MM.1S (cell line): ENCODE measurements at regions not wholly inside any gene's neighbourhood (a gene's known extent, or its start where the extent isn't known, plus 50 kb on each side); places are given as distances from the start of the nearest gene placed in this dataset.

Source experiments
- DNase-seq: peaks from one replicate; pipeline ENCODE4 v3.0.0-alpha.2; 2015
- H2AFZ ChIP-seq: fragments of 300-600 bp; sonication (generic); 2 replicates; pipeline ENCODE4 v1.6.0; 2016; ENCODE audit warnings: antibody characterized with exemption, low read length
- H3F3A ChIP-seq: fragments of 300-600 bp; sonication (generic); 2 replicates; pipeline ENCODE4 v1.6.1; 2016; ENCODE audit warnings: mild to moderate bottlenecking, antibody characterized with exemption, low read length, moderate library complexity, mixed read lengths; ENCODE audit not compliant: insufficient read depth
- H3K27ac ChIP-seq: fragments of 300-600 bp; sonication (generic); 2 replicates; pipeline ENCODE4 v1.5.1; 2016; ENCODE audit warnings: mild to moderate bottlenecking, low read length
- H3K27me3 ChIP-seq: fragments of 300-600 bp; sonication (generic); replicated peaks from 2 replicates; pipeline ENCODE4 v1.6.0; 2016; ENCODE audit warnings: low read length; ENCODE audit not compliant: insufficient read depth
- H3K36me3 ChIP-seq: fragments of 300-600 bp; sonication (generic); replicated peaks from 2 replicates; pipeline ENCODE4 v1.6.1; 2016; ENCODE audit warnings: mild to moderate bottlenecking, low read length, mixed read lengths; ENCODE audit not compliant: insufficient read depth
- H3K4me1 ChIP-seq: fragments of 300-600 bp; sonication (generic); 2 replicates; pipeline ENCODE4 v1.6.1; 2016; ENCODE audit warnings: low read length, mixed read lengths
- H3K4me2 ChIP-seq: fragments of 300-600 bp; sonication (generic); 2 replicates; pipeline ENCODE4 v1.6.0; 2016; ENCODE audit warnings: low read depth, low read length
- H3K4me3 ChIP-seq: fragments of 300-600 bp; sonication (generic); 2 replicates; pipeline ENCODE4 v1.5.1; 2016; ENCODE audit warnings: low read length, mixed read lengths
- H3K79me2 ChIP-seq: fragments of 300-600 bp; sonication (generic); 2 replicates; pipeline ENCODE4 v1.6.1; 2016; ENCODE audit warnings: mixed run types, low read length, mixed read lengths
- H3K9ac ChIP-seq: fragments of 300-600 bp; sonication (generic); 2 replicates; pipeline ENCODE4 v1.6.1; 2016; ENCODE audit warnings: low read length, mixed read lengths
- H3K9me2 ChIP-seq: fragments of 300-600 bp; sonication (generic); replicated peaks from 2 replicates; pipeline ENCODE4 v1.6.1; 2016; ENCODE audit warnings: mild to moderate bottlenecking, low read length, mixed read lengths; ENCODE audit not compliant: insufficient read depth
- H3K9me3 ChIP-seq: fragments of 300-600 bp; sonication (generic); replicated peaks from 2 replicates; pipeline ENCODE4 v1.6.1; 2016; ENCODE audit warnings: mild to moderate bottlenecking, low read length, mixed read lengths; ENCODE audit not compliant: insufficient read depth
- H4K20me1 ChIP-seq: fragments of 300-600 bp; sonication (generic); 2 replicates; pipeline ENCODE4 v1.6.1; 2016; ENCODE audit warnings: mild to moderate bottlenecking, low read length, moderate library complexity, mixed read lengths; ENCODE audit not compliant: insufficient read depth
- CTCF ChIP-seq: fragments of 300-600 bp; sonication (generic); IDR thresholded peaks from 2 replicates; pipeline ENCODE4 v1.5.1; 2016; ENCODE audit warnings: antibody characterized with exemption, low read length, mixed read lengths
- EZH2 ChIP-seq: fragments of 300-600 bp; sonication (generic); optimal IDR thresholded peaks from 2 replicates; pipeline ENCODE3; 2017; ENCODE audit warnings: low read depth, mild to moderate bottlenecking, antibody characterized with exemption, low read length, mixed read lengths
- EZH2phosphoT487 ChIP-seq: fragments of 300-600 bp; sonication (generic); IDR thresholded peaks from 2 replicates; pipeline ENCODE4 v1.6.1; 2018; ENCODE audit warnings: antibody characterized with exemption, low read length

DNA sequence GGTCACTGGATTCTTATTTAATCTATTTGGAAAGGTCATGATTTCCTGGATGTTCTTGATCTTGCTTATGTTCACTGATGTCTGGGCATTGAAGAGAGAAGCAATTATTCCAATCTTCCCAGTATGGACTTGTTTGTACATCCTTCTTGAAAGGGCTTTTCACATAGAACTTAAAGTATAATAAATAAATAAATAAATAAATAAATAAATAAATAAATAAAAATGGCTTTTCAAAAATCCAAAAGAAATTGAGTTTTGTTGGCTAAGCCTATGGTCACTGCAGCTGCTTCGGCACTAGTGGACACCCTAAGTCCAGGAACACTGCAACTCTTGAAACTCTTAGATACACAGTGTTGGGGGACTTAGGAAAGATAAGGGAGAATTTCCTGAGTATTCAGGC lies 840.7 kb upstream of the EDIL3 start:
- no peak for DNase-seq
- Histone ChIP-seq H3K36me3 (no peaks in the 10 kb centered on the region), H3K27ac (no peak overlapping the region), H3K9me3 (no peaks in the 10 kb centered on the region), H3K79me2 (no peaks in the 10 kb centered on the region), H3K4me2 (no peak overlapping the region), H4K20me1 (no peaks in the 10 kb centered on the region), H3K27me3 (no peaks in the 10 kb centered on the region), H2AFZ (no peak overlapping the region), H3K9me2 (no peaks in the 10 kb centered on the region), H3F3A (no peaks in the 10 kb centered on the region), H3K4me3 (no peak overlapping the region), H3K4me1 (no peaks in the 10 kb centered on the region), H3K9ac (no peak overlapping the region)
- no peak for TF ChIP-seq EZH2
- TF ChIP-seq EZH2phosphoT487 = no peak
- no peak for TF ChIP-seq CTCF

- DNase-seq = no peak
- Histone ChIP-seq H3K27ac (no peak overlapping the region), H3K9me2 (no peaks in the 10 kb centered on the region)
Observed at GRCh38 chr5:85249204-85249603, 864.5 kb upstream of the EDIL3 start.

DNA sequence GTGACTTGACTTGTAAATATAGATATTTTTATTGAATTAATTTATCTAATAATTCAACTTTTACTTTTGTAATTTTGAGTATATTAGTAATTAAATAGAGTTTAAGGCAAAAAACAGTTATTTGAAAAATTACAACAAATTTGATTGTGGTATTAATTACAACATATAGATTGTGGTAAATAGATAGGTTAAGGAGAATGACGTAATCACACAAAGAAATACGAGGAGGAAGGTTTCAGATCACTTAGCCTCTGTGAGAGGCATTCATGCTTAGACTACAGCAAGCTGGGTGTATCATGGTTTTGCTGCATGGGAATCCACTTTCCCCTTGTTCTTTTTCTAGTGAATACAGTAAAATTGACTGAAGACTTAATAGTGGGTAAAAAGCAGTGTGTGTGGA lies 878.4 kb upstream of the EDIL3 start:
- H3K27me3 ChIP-seq = no peaks in the 10 kb centered on the region
- no peaks in the 10 kb centered on the region for H3K9me2 ChIP-seq
- H3K27ac ChIP-seq = no peak overlapping the region
- H3F3A ChIP-seq = no peaks in the 10 kb centered on the region
- no peaks in the 10 kb centered on the region for H3K4me1 ChIP-seq
- no peak overlapping the region for H2AFZ ChIP-seq
- H3K4me2 ChIP-seq = no peak overlapping the region
- no peaks in the 10 kb centered on the region for H3K36me3 ChIP-seq
- TF ChIP-seq EZH2phosphoT487 (no peak), CTCF (no peak)
- DNase-seq = no peak
- no peaks in the 10 kb centered on the region for H3K79me2 ChIP-seq
- H4K20me1 ChIP-seq = no peaks in the 10 kb centered on the region
- no peak overlapping the region for H3K4me3 ChIP-seq
- no peaks in the 10 kb centered on the region for H3K9me3 ChIP-seq
- H3K9ac ChIP-seq = no peak overlapping the region

More at GRCh38 chr5:85249204-85249603, 864.5 kb upstream of the EDIL3 start:
- no peak overlapping the region for H3K4me2 ChIP-seq
- H3K4me1 ChIP-seq = no peaks in the 10 kb centered on the region
- no peak overlapping the region for H3K9ac ChIP-seq
- no peak overlapping the region for H3K4me3 ChIP-seq
- no peaks in the 10 kb centered on the region for H4K20me1 ChIP-seq
- H3K9me3 ChIP-seq = no peaks in the 10 kb centered on the region
- H3F3A ChIP-seq = no peaks in the 10 kb centered on the region
- H3K27me3 ChIP-seq = no peaks in the 10 kb centered on the region
- TF ChIP-seq EZH2 (no peak), EZH2phosphoT487 (no peak), CTCF (no peak)
- no peaks in the 10 kb centered on the region for H3K79me2 ChIP-seq
- no peak overlapping the region for H2AFZ ChIP-seq
- no peaks in the 10 kb centered on the region for H3K36me3 ChIP-seq

DNA sequence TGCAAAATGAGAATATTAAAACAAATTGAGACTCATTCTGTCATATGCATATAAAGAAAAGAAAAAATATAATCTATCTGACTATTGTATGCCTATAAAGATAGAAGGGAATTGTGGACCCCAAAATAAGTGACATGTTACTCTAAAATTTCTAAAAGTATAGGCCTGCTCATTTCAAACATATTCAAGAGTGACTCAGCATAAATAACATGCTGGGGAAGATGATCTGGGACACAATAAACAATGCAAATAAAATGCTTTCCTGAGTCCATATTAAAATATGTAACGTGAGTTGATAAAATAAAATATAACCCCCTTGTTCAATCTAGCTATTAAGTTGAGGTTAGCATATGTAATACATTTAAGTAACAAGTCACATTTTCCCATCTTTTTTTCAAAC lies 882.0 kb upstream of the EDIL3 start:
- H3K9me2 ChIP-seq = no peaks in the 10 kb centered on the region
- H3K36me3 ChIP-seq = no peaks in the 10 kb centered on the region
- no peaks in the 10 kb centered on the region for H3F3A ChIP-seq
- no peak overlapping the region for H3K4me2 ChIP-seq
- H3K79me2 ChIP-seq = no peaks in the 10 kb centered on the region
- H4K20me1 ChIP-seq = no peaks in the 10 kb centered on the region
- H3K4me1 ChIP-seq = no peaks in the 10 kb centered on the region
- no peak overlapping the region for H3K4me3 ChIP-seq
- H3K27ac ChIP-seq = no peak overlapping the region
- H2AFZ ChIP-seq = no peak overlapping the region
- H3K9me3 ChIP-seq = no peaks in the 10 kb centered on the region
- no peak for DNase-seq
- H3K9ac ChIP-seq = no peak overlapping the region
- TF ChIP-seq EZH2 (no peak), EZH2phosphoT487 (no peak), CTCF (no peak)
- no peaks in the 10 kb centered on the region for H3K27me3 ChIP-seq
